ELR (cell line): ENCODE measurements at regions not wholly inside any gene's neighbourhood (a gene's known extent, or its start where the extent isn't known, plus 50 kb on each side); places are given as distances from the start of the nearest gene placed in this dataset.
"Not testable (repeated sequence)": the region's sequence is repeated elsewhere in the genome, so short reads cannot be mapped to it uniquely, and the experiment has no call there.

Experiments
- DNase-seq: peaks from one replicate; pipeline ENCODE4 v3.0.0-alpha.2; 2015; ENCODE audit warnings: low read depth

DNA sequence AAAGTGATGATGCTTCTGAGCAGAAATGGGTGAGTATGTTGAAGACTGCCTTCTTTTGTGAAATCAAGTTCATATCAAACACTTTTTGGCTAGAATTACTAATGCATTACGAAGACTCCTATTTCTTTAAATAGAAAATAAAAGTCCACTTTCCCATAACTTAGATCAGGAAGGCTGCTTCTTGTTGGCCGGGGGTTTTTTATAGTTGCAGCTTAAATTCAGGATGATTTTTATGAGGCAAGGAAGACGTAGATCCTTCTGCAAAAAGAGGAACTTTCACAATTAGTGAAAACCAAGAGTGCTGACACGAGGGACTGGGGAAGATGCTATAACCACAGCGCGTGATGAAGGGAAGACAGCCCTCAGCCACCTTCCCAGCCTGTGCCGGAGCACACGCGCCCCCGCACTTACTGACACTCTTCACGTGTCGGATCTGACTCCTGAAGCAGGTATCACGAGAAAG lies 206.1 kb upstream of the PRDM1 start:
- no peak for DNase-seq

DNA sequence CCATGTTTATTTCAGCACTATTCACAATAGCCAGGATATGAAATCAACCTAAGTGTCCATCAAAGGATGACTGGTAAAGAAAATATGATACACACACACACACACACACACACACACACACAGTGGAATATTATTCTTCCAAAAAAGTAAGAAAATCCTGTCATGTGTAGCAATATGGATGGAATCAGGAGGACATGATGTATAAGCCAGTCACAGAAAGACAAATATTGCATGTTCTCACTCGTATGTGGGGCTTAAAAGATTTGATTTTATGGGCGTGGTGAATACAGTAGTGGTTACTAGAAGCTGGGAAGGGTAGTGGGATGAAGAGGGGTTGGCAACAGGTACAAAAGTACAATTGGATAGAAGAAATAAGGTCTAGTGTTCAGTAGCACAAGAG lies 207.0 kb upstream of the PRDM1 start:
- no peak for DNase-seq

DNA sequence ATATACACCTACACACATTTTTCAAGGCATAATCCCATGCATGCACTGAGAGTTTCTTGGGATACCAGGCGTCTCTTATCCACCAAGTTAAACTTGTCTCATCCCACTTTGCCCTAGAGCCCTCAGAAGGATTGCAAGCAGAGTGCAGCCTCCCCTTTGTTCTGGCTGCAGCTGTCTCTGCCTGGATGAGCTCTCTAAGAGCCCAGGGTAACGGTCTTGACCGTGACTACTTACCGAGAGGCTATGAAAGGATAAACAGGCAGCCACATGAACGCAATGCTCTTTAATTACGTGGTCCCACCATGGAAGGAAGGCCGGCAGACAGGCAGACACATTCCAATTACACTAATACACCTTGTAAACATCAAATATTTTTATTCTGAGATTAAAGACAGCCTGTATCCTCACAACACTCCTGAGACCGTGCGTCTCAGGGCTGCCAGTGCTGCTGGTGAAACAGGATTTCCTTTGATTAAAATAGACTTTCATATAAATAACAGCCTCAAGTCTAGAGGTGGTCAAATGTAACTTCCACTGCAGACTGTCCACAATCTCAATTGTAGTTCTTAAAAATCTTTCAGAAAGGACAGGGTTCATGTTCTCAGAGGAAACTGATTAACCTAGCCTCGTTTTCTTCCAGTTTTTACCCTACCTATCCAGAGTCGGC lies 210.0 kb upstream of the PRDM1 start:
- DNase-seq: no peak

DNA sequence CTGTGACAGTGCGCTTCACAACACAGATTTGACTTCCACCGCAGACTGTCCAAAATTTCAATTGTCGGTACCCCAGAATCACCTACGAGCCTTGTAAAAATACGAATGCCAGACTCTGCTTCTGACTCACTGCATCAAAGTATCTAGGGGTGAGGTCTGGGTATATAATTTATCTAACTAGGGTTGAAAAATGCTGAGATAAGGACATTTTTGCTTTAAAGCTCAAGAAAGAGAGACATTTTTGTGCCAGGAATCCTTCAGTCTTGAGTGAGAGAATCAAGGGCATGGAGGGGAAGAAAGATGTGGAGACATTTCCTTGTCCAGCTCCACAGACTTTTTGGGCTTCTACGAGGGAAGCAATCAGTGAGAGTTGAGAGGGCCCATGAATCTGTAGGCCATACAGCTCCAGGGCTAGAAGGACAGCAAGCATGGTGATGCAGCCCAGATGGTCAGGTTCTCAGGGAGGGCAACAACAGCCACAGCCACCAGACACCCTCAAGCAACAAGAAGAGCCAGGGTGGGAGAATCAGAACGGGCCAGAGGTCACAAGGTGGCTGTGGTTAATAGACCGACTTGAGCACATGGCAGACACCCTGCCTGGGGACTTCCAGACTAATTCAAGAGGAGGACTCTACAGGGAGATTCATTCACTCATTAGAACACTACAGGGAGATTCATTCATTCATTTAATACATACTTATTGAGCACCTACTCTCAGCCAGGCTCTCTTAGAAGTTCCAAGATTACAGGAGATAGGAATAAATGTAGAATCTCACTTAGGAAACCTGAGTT lies 211.1 kb upstream of the PRDM1 start:
- DNase-seq: no peak

DNA sequence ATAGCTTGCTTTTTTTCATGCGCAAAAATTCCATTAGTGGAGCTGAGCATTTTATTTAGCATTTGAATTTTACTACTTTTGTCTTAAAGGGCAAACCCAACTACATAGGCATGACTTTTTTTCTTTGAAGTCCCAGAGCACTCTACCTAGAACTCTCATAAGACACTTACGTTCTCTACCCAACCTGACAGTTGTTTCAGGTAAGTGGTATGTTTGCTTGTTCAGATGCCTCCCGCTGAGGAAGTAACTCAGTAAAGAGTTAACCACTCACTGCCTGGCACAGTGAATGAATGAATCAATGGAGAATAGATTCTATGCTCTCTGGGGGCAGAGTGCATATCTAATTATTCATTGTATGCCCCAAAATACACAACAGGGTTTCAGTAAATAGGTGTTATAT lies 212.3 kb upstream of the PRDM1 start:
- DNase-seq: no peak

DNA sequence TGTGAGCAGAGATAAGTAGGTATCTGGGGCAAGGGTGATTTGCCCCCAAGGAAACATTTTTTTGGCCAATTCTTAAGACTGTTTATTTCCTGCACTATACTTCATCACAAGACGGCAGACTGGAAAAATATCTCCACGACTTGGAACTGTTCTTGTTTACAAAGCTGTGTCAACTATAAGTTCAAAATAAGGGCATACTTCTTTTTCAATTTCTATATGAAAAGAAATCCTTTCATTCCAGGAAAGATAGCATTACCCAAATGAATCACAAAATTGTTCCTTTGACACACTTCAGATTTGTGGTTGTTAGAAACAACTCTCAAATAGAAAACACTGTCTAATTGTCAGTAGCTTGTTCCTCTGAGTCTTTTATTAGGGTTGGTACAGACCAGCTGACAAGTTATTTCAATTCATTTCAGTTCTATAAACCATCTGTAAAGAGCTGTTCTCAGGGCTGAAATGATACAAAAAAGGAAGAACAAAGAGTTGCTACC lies 212.9 kb upstream of the PRDM1 start:
- no peak for DNase-seq

DNA sequence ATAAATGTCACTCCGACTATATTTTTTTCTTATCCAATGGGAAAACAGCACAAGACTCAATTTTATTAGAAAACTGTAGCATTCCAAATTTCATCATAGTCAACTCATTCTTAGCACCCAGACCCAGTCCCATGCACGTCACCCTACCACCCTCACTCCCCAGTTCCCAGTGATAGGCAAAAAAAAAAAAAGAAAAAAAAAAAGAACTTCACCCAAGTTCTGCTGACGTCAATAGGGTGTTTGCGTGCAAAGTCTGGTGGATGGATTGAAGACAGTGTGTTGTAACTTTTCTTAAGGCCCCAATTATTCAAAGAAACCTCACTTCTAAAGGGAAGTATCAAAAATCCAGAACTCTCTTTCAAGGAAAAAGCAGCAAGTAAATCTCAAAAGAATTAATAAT lies 213.9 kb upstream of the PRDM1 start:
- DNase-seq: no peak

DNA sequence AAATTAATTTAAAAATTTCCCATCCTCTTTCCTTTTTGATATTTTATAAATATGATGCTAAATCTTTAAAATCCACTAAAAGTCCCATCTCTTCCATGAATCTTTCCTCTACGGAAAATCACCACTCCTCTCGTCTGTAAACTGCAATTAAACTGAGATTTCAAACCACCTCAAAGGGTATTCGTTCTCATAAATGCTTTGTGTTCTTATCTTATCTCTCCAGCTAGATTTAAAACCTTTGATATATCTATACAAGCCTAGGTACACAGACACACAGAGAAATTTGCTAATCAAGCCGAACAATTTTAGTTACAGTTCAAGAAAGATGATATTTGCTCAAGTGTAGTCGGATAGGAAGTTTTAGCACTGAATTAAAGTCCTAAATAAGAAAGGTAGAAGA lies 214.6 kb upstream of the PRDM1 start:
- DNase-seq: no peak

DNA sequence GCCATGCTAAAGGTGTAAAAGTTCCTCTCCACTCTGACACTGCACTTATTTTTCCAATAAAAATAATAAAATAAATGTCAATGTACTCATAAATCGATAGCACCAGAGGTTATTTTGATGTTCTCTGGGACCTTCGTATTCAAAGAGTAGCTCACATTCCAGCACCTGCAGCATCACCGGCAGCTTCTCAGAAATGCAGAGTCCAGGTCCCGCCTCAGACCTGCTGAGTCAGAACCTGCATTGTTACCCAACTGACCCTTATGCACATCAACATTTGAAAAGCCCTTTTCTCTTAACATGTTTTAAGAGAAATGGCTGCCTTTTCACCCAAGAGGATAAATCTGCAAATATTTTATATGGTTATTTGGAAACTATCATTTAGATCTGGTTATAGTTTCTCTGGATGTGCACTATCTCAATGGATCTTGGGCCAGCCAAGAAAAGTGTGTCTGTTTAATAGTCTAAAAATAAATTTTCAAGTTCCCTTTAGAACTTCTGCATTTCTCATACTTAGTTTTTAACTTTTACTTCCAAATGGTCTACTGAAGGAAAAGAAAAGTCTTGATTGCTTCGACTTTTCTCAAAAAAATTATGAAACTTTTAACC lies 216.2 kb upstream of the PRDM1 start:
- DNase-seq: no peak

DNA sequence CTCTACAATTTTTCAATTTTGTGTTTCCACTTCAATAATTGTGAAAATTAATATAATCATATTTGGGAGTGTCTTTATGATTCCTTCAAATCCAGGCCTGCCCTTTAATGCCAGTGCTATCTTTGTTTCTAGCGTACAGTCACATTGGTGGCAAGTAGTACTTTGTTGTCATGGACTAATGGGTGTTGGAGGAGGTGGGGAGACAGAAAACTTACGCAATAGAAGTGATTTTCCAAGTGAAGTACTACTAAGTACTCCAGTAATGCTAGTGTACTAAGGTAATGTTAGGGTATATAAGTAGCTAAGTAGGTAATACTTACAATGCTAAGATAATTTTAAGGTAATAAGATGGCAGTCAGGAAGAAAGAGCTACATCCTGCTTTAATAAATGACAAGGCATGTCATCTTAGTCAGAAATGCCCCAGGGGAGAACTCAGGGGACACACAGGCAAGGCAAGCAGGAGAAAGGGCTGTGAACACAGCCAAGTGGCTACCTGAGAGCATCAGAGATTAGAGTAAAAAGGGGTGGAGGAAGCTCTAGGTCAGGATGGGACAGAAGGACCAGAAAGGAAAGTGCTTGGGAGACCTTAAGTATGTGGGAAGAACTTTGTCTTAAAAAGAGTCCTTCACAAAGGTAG lies 217.2 kb upstream of the PRDM1 start:
- DNase-seq: no peak

DNA sequence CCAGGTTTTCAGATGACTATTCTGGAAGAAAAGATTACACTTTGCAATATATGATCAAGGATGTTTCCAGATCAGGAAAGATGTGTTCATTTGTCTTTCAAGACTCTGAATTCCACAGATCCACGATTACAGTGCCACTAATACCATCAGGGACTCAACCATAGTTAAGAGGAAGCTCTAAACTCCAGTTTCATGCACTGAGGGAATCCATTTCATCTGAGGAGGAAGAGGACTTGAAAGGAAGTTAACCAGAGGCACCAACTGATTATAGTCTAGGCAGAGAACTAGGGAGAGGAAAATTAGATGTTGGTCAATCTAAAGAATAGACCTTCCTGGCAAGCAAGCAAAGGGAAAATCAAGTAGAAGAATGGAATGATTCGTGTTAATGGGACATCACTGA lies 218.3 kb upstream of the PRDM1 start:
- no peak for DNase-seq

DNA sequence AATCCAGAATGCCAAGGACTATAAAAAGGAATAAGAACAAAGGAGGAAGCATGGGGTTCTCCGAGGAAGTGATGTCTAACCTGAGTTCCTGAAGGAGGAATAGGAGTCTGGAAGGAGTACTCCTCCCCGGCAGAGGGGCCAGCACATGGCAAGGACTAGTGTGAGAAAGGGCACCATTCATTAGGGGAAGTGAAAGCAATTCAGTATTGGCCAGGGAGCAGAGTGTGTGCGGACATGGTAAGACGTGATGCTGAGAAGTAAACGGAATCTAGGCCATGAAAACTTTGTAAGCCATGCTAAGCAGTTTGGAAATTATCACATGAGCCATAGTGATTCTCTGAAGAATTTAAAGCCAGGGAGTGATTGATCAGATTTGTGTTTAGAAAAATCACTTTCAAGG lies 218.9 kb upstream of the PRDM1 start:
- DNase-seq: no peak

DNA sequence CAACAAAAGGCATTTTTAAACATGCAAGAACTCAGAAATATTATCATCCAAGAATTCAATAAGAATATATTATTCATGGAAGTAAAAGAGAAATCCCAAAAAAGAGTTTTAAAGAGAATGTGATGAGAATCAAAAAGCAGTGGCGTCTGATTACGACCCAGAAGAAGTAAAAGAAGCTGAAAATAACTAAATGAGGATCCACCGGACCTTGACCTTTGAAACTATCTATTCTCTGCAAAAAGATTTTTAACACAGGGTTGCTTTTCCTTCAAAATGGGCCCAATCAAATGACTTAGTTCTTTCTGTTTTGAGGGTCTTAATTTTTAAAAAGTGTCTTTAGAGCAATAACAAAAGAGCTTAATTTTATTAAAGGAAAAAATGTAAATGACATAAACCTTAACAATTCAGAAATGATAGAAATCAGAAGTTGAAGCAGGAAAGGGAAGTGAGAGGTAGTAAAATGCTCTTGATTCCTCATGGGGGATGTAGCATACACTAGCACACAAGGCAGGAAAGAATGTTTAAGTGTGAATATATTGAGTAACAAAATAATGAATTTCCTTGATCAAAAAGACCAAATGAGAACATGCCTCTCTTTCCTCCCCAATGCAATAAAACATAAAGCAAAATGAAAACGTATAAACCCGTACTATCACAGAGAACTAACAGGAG lies 223.1 kb upstream of the PRDM1 start:
- no peak for DNase-seq

DNA sequence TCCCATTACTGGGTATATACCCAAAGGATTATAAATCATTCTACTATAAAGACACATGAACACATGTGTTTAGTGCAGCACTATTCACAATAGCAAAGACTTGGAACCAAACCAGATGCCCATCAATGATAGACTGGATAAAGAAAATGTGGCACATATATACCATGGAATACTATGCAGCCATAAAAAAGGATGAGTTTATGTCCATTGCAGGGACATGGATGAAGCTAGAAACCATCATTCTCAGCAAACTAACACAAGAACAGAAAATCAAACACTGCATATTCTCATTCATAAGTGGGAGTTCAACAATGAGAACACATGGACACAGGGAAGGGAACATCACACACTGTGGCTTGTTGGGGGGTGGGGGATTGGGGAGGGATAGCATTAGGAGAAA lies 225.2 kb upstream of the PRDM1 start:
- not testable (repeated sequence) for DNase-seq

DNA sequence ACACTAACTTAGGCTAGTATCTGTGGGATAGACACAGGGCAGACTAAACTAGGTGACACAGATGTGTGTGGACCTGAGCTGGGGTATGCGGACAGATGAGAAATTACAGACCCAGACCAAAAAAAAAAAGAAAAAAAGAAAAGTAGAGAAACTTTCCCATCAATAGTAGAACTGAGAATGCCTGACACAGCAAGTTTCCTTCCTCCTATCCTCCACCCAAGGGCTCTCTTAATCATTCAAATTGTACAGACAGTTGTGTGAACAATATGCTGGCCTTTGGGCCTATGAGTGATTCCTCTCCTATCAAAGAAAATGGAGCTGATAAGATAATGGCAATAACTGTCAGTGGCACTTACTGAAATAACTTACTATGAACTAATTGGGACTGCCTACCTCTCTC lies 226.7 kb upstream of the PRDM1 start:
- no peak for DNase-seq

DNA sequence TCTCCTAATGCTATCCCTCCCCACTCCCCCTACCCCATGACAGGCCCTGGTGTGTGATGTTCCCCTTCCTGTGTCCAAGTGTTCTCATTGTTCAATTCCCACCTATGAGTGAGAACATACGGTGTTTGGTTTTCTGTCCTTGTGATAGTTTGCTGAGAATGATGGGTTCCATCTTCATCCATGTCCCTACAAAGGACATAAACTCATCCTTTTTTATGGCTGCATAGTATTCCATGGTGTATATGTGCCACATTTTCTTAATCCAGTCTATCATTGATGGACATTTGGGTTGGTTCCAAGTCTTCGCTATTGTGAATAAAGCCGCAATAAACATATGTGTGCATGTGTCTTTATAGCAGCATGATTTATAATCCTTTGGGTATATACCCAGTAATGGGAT lies 227.5 kb upstream of the PRDM1 start:
- DNase-seq: not testable (repeated sequence)

DNA sequence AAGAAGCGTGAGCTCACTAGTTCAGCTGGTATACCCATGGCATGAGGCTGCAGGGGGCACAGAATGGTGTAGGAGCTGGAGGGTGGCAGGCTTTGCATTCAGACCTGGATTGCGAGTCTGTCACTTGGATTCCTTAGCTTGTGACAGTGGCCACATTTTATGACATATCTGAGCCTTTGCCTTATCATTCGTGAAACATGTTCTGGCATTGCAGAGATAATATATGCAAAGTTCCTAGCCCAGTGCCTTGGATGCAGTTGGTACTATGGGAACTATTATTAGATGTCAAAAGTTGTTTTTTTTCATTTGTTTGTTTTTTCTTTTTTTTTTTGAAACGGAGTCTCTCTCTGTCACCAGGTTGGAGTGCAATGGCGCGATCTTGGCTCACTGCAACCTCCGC lies 230.7 kb upstream of the PRDM1 start:
- no peak for DNase-seq

DNA sequence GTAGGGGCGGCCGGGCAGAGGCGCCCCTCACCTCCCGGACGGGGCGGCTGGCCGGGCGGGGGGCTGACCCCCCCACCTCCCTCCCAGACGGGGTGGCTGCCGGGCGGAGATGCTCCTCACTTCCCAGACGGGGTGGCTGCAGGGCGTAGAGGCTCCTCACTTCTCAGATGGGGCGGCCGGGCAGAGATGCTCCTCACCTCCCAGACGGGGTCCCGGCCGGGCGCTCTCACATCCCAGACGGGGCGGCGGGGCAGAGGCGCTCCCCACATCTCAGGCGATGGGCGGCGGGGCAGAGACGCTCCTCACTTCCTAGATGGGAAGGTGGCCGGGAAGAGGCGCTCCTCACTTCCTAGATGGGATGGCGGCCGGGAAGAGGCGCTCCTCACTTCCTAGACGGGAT lies 232.2 kb upstream of the PRDM1 start:
- not testable (repeated sequence) for DNase-seq

DNA sequence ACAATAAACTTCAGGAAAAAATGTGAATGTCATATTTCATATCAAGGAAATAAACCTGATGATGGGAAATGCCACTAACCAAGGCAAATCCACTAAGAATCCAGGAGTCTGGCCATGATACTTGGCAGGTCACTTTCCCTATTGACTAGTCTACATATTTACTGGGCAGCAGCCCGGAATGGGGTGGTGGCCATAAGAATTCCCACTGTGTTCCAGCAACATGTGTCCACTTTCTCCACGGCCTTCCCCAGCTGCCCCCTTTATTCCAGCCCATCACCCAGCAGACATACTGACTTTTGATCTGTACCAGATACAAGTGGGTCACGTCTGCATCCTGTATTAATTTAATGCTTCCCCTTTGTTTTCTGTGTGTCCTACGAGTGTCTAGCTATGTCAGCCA lies 234.5 kb upstream of the PRDM1 start:
- DNase-seq: no peak

DNA sequence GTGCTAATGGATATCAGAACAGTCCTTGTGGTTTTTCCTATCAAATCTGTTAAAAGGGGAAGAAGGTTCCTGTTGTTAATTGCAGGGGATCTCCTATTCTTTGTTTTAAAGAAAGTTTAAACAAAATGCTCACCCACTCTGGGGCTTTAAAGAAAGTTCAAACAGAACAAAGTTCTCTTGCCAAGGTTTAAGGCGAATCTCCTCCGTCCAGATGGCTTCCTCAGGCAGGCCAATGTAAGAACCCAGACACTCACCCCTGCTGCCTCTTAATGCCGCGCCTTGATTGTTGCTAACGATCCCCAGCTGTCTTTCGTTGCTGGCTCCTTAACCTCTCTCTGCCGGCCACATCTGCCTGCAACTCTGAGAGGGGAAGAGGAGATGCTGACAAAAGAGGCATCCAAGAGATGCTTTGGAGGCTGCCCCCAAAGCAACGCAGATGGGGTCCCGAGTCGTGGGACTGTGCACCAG lies 235.0 kb upstream of the PRDM1 start:
- no peak for DNase-seq

DNA sequence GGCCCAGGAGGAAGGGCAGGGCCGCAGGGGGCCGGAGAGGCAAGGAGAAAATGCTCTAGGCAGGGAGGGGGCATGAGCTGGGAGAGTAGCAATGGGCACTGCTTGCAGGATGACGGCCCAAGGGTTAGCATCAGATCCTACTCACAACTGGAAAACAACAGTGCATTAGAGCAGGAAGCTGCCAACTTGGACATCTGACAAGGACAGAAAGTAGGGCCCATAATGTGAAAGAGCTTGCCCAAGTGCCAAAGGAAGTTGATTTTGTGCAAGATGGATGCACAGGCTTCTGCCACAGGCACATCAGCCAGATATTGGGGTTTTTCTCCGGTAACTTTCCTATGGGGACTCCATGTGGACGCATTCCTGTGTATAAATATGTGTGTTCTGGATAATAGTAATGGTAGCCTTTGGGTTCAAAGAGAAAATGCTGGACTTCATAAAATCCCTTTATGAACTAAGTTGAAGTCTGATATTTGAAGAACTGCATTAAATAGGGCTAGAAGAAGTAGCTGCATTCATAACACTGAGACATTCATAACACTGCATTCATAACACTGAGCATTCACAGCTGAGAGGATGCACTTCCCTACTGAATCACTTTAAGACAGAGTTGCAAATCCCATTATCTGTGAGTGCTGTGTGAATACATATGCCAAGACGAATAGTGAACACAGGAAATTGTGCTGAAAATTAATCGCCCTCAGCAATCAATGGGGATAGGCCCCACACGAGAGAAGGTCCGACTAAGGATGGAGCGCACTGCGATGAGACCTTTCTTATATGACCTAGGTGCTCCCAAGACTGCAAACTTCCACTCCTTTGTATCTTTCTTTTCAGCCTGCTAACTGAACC lies 235.6 kb upstream of the PRDM1 start:
- DNase-seq: no peak
